ENCODE measurements at regions not wholly inside any gene's neighbourhood (a gene's known extent, or its start where the extent isn't known, plus 50 kb on each side); places are given as distances from the start of the nearest gene placed in this dataset.
"Not testable (repeated sequence)": the region's sequence is repeated elsewhere in the genome, so short reads cannot be mapped to it uniquely, and the experiment has no call there.

DNA sequence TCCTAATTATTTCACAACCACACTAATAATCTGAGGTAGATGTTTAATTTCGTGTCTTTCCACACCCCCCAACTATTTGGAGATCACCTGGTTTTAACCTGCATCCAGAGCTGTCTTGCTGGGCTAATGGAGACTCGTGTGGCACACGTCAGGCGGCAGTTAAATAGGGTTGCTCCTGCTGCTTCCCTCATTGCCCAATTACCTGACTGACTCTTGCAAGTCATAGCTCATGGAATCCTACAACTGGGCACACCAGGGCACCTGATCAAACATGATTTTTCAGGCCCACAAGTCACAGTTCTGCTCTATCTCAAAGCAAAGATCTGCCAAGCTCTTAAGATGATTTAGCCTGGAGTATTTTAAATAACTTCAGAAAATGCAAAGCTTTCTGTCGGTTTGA, 1430.4 kb upstream of the ACVR2A start:
- no peak overlapping the region for H3K4me3 ChIP-seq (ENCODE audit: control insufficient read depth, low read depth, low read length)
- TF ChIP-seq, protein P1, sequence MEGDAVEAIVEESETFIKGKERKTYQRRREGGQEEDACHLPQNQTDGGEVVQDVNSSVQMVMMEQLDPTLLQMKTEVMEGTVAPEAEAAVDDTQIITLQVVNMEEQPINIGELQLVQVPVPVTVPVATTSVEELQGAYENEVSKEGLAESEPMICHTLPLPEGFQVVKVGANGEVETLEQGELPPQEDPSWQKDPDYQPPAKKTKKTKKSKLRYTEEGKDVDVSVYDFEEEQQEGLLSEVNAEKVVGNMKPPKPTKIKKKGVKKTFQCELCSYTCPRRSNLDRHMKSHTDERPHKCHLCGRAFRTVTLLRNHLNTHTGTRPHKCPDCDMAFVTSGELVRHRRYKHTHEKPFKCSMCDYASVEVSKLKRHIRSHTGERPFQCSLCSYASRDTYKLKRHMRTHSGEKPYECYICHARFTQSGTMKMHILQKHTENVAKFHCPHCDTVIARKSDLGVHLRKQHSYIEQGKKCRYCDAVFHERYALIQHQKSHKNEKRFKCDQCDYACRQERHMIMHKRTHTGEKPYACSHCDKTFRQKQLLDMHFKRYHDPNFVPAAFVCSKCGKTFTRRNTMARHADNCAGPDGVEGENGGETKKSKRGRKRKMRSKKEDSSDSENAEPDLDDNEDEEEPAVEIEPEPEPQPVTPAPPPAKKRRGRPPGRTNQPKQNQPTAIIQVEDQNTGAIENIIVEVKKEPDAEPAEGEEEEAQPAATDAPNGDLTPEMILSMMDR (IDR thresholded peaks at IDR 0.05; ENCODE audit: control insufficient read depth, insufficient read depth, low read depth, low read length, missing control alignments), result no peak
- no peak for DNase-seq (ENCODE audit: low read depth)

DNA sequence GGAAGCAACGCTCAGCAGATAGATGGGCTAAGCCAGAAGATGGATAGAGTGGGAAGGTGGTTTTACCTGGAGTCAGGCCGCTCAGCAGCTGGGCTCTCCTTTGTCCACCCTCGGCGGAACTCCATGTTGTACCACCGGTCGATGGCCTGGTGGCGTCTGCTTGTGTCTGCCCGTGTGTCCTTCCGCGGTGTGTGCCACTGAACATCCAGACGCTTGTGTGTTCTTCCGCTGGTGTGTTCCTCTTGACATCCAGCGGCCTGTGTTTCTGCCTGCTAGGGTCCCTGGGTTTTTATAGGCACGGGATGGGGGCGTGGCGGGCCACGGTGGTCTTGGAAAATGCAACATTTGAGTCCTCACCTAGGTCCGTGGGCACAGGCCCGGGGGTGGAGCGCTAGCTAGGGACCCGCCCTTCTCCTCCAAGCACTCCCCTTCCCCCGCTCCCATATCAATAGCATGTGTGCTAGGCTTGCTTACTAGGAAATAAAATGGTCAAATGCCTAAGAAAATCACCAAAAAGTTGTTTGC, 1431.7 kb upstream of the ACVR2A start:
- TF ChIP-seq, protein P1 (IDR thresholded peaks at IDR 0.05; ENCODE audit: control insufficient read depth, insufficient read depth, low read depth, low read length, missing control alignments), result no peak
- no peak overlapping the region for H3K4me3 ChIP-seq (ENCODE audit: control insufficient read depth, low read depth, low read length)
- no peak for DNase-seq (ENCODE audit: low read depth)

GRCh38 chr2:146412625-146413024, 1432.2 kb upstream of the ACVR2A start:
- H3K4me3 ChIP-seq (ENCODE audit: control insufficient read depth, low read depth, low read length), result no peak overlapping the region
- no peak for DNase-seq (ENCODE audit: low read depth)
- TF ChIP-seq, protein P1 (IDR thresholded peaks at IDR 0.05; ENCODE audit: control insufficient read depth, insufficient read depth, low read depth, low read length, missing control alignments), result no peak

DNA sequence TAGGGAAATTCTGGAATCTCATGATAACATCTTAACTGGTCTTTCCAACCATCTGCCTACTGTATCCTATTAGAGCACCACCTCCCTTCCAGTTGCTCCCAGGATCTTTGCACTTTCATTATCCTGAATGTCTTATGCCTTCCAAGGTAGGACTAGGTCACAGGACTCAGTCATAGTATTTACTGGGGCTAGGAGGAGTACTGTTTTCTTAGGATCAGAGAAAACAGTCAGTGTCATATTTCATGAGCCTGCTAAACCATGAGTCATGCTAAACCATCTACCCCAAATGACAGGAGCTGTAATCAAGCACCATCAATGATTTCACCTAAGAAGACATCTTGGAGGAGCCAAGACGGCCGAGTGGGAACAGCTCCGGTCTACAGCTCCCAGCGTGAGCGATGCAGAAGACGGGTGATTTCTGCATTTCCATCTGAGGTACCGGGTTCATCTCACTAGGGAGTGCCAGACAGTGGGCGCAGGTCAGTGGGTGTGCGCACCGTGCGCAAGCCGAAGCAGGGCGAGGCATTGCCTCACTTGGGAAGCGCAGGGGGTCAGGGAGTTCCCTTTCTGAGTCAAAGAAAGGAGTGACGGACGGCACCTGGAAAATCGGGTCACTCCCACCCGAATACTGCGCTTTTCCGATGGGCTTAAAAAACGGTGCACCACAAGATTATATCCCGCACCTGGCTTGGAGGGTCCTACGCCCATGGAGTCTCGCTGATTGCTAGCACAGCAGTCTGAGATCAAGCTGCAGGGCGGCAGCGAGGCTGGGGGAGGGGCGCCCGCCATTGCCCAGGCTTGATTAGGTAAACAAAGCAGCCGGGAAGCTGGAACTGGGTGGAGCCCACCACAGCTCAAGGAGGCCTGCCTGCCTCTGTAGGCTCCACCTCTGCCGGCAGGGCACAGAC, 1439.2 kb upstream of the ACVR2A start:
- DNase-seq (ENCODE audit: low read depth); H3K4me3 ChIP-seq (ENCODE audit: control insufficient read depth, low read depth, low read length): not testable (repeated sequence)

DNA sequence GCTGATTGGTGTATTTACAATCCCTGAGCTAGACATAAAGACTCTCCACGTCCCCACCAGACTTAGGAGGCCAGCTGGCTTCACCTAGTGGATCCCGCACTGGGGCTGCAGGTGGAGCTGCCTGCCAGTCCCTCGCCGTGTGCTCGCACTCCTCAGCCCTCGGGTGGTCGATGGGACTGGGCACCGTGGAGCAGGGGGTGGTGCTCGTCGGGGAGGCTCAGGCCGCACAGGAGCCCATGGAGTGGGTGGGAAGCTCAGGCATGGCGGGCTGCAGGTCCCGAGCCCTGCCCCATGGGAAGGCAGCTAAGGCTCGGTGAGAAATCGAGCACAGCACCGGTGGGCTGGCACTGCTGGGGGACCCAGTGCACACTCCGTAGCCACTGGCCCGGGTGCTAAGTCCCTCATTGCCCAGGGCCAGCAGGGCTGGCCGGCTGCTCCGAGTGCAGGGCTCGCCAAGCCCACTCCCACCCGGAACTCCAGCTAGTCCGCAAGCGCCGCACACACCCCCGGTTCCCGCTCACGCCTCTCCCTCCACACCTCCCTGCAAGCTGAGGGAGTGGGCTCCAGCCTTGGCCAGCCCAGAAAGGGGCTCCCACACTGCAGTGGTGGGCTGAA, 1441.2 kb upstream of the ACVR2A start:
- not testable (repeated sequence) for H3K4me3 ChIP-seq (ENCODE audit: control insufficient read depth, low read depth, low read length); DNase-seq (ENCODE audit: low read depth)

DNA sequence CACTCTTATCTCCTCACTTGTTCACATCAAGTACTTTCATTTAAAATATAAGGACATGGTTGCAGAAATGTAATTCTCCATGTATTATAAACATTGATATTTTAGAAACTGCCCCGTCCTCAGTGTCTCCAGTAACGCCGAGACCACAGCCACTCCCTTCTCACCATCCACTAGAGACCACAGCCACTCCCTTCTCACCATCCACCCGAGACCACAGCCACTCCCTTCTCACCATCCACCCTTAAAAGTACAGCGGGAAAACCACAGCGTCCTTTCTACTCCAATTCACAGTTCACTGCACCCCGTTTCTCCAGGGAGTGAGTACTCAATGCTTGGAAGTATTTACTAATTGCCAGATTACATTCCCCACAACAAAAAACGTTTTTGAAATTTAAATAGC, 1452.2 kb upstream of the ACVR2A start:
- no peak for DNase-seq (ENCODE audit: low read depth)
- no peak overlapping the region for H3K4me3 ChIP-seq (ENCODE audit: control insufficient read depth, low read depth, low read length)

DNA sequence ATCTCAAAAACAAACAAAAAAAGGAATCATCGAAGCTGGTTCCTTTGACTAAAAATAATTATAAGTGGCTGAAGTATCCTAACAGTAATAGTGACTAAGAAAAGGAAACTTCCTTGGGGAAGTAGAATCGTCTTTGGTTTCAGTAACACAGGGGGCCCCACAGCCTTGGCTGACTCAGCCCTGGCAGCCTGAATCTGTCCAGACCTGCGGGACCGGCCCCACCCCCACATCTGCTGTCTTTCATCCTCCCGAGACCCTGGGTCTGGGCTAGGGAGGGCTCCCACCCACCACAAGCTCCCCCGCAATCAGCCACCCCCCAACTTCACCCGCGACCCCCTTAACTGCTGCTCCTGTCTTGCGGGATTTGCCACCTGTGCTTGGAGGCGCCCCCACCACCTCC, 1452.6 kb upstream of the ACVR2A start:
- TF ChIP-seq, protein P1 (IDR thresholded peaks at IDR 0.05; ENCODE audit: control insufficient read depth, insufficient read depth, low read depth, low read length, missing control alignments), result no peak
- no peak for DNase-seq (ENCODE audit: low read depth)
- H3K4me3 ChIP-seq (ENCODE audit: control insufficient read depth, low read depth, low read length), result no peak overlapping the region

More for the DNA sequence above, 1452.2 kb upstream of the ACVR2A start:
- TF ChIP-seq, protein P1 (IDR thresholded peaks at IDR 0.05; ENCODE audit: control insufficient read depth, insufficient read depth, low read depth, low read length, missing control alignments), result no peak
